Activated CD4-positive, alpha-beta T cell treated with anti-CD3 and anti-CD28 coated beads, Interleukin-2, amount 50 U/mL, for 24 hours (primary cell): ENCODE measurements at regions not wholly inside any gene's neighbourhood (a gene's known extent, or its start where the extent isn't known, plus 50 kb on each side); places are given as distances from the start of the nearest gene placed in this dataset.

Experiments
- DNase-seq, 2 donors: peaks; one replicate each; pipeline ENCODE4 v3.0.0-alpha.2; 2020; ENCODE audit warnings: low read depth in 1 of 2, low spot score in 1 of 2

DNA sequence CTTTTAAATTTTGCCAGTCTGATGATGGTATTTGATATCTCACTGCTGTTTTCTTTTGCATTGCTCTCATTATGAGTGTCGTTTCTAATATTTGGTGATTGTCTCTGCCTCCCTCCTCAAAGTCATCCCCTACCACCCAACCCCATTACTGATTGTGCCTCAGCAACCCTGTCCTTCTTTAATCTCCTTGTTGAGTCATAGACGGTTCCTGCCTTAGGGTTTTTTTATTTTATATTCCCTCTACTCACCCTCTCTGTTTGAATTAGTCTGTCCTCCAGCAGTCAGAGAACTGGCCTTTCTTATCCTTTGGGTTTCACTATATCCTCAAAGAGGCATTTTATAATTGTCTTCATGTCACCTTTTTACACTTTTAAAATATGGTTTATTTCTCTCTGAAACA is 409.3 kb upstream of the CPEB2 start:
- DNase-seq, result no peak

DNA sequence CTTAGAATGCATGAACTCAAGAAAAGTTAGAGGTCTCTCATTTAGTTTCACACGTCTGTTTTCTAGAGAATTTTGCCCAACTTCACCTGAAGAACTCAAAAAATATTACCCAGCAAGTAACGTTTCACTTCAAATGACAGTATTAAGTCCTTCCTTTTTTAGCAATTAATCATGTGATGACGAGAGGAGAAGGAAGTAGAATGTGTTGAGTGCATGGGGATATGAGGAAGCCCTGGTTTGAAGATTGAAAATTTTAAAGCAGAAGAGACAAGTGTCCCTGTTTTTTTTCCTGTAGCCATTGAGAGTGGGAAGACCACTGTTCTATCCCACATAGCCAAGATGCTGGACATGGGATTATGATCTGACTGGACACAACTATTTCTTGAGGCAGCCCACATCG is 406.3 kb upstream of the CPEB2 start:
- no peak for DNase-seq

DNA sequence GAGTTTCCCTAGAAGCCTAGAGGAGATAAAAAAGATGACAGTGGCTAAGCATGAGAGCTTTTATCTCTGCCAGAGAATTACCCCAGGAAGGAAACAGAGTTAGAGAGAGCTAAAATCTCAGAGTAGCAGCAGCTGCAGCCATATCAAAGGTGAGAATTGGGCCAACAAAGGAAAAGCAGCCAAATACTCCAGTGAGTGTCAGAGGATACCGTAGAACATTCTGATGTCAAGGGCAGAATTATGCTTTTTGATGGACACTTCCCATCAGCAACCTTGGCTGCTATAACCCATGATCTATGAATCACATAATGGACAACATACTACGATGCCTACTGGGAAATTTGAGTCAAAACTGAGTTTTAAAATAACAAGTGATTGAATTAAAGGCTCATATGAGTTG is 405.8 kb upstream of the CPEB2 start:
- DNase-seq, result no peak

DNA sequence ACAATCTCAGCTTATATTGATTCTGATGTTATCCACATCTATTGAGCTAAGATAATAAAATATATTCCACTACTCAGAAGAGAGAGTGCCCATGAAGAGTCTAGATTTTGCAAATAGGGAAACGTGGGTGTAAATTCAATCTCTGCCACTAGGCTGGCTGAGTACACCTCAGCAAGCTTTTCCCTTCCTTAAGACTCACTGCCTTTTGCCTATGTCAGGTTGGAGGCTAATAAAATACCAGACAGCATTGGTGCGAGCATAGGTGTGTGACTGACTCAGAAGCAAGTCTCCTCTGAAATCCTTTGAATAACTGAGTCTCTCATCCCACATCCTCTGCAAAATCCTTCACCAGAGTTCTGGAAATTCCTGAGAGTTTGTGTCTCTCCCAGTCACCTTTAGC is 405.4 kb upstream of the CPEB2 start:
- DNase-seq, result no peak

DNA sequence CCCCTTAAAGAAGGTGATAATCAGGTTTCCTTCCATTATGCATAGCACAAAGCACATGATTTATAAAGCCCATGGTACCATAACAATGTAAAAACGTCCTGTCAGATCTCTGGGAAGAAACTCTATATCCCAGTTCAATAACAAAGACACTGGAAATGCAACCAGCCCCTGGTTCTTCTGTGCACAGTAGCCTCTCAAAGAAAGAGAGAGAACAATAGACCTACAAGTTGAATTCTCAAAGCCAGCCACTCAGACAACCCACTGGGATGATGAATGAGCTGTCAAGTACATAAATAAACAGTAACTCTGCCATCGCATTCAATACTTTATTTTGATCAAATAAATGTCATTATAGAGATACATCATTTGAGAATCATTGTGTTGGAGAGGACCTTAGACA is 400.1 kb upstream of the CPEB2 start:
- no peak for DNase-seq

DNA sequence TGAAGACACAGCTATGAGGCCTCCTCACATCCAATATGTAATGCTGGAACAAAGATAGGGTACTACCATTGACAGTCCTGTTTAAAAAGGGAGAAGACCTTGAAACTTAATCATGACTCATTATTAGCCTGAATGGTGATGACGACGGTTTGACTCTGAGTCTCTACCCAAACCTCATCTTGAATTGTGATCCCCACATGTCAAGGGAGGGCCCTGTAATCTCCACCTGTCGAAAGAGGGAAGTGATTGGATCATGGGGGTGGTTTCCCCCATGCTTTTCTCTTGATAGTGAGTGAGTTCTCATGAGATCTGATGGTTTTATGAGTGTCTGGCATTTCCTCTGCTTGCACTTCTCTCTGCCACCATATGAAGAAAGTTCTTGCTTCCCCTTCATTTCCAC is 395.3 kb upstream of the CPEB2 start:
- DNase-seq, result no peak

DNA sequence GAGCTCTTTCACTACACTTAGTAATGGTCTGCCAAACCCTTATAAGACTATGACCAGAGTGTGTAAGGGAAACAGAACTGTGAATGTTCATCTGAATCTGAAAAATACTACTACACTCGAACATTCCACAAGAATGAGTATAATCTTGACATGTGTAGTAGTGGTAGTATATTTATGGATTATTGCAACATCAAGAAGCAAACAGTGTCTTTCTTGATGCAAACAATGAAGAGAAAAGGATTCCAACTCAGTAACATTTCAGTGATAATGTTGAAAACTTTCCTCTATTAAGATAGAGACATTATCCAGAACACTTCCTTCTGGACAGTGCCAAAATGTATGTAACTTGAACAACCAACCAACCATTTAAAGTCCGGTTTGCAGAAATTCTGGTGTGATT is 394.7 kb upstream of the CPEB2 start:
- no peak for DNase-seq

DNA sequence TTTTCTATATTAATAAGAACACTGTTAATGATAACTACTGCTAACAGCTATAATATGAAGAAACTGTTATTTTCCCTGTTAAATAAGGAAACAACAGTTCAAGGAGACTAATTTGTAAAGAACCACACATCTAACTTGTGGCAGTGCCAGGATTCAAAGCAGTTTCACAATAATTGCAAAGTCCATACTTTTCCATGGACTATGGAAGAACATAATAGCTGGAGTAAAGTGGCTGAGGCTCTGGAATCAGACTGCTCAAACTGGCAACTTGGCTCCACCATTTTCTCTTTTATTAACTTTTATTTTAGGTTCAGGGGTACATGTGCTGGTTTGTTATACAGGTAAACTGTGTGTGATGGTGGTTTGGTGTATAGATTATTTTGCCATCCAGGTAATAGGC is 393.7 kb upstream of the CPEB2 start:
- no peak for DNase-seq

DNA sequence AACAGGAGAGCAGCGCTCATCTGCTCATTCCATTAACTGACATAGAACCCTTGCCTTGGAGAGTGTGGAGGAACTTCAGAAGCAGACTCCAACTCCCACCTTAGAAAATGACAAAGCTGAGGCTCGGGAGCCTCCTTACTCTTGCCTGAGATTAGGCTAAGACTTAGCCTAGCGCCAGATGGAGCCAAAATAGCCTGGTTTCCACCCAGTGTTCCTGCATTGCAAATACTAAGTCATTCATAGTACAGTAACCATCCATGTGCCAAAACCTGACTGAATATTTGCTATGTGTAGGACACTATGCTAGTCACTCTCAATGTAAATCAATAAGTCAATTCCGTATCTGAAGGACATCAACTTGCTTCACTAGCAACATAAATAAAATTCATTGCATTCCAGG is 387.4 kb upstream of the CPEB2 start:
- no peak for DNase-seq

DNA sequence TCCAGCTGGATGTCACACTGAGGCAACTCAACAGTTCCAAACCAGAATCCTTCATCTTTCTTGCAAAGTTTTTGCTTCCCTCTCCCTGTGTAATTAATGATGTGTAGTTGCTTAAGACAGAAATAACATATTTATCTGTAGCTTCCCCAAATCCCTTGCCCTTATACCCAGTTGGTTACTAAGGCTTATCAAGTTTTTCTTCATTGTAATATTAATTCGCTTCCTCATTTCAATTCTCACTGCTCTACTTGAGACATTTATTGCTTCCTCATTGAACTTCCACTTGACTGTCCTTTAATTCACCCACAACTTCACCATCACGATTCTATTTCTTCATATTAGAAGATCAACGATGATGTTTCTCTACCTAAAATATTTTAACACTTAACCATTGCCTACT is 386.6 kb upstream of the CPEB2 start:
- DNase-seq, result no peak

DNA sequence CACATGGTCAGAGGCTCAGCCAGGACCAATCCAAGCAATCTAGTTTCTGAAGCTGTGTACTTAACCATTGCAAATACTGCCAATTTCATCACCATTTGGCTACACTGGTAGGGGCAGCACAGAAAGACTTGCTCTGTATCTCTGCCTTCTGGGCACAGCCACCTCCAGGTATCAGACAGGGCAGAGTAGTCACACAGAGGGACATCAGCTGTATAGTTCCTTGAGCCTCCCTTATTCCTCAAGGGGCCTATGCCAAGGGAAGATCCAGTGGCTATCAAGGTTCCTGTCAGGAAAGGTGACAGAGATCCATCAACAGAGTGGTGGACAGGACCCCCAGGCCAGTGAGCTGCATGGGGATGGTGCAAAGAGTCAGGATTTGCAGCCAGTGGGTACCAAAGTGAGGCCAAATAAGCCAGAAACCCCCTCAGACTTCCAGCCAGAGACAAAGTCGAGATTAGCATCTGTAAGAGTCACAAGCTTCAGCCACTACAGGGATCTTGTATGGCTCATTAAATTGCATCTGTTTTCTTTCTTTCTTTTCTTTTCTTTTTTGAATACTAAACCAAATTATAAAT is 381.6 kb upstream of the CPEB2 start:
- DNase-seq, result no peak

DNA sequence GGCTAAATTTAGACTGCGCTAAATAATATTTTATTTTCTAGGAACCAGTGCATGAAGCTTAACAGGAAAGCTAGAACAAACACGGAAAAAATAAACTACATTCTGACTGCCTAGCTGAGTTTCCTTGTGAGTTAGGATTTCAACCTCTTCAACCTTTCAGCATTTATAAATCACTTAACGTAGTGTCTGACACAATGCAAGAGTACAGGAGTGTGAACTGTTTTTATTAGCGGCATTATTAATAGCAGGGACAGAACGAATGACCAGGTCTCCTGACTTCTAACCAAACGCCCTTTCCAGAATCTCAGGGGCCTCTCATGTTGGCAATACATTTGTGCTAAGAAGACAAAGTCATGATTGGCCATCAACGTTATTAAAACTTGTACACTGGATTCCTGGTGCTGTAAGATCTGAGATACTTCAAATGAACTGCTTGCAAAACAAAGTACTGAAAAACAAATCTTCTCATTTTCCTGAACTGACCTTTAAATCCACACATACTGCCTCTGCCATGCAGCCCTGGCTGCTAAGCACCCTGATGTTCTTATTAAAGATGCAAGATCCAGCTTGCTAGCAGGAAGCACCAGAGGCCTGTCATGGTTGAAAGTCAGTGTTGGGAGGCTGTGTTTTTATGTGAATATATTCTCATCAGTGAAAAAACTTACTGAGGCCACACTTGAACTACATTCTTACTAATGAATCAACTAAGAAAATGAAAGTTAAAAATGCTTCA is 380.4 kb upstream of the CPEB2 start:
- no peak for DNase-seq

DNA sequence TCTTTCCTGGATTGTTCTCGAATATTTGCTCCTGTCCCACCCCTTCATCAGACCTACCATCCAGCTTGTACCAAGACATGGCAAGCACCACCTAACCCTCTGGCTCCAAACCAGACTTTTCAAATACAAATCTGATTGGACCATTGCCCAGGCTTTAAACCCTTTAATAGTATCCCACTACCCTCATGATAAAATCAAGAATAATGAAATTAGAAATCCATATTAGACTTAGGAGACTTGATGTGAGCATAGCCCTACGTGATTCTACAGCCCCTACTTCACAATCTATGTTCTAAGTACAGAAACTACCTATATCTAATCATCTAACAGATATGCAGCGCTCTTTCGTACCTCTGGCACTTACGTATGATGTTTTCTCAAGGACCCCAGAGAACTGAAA is 375.2 kb upstream of the CPEB2 start:
- DNase-seq, result no peak

DNA sequence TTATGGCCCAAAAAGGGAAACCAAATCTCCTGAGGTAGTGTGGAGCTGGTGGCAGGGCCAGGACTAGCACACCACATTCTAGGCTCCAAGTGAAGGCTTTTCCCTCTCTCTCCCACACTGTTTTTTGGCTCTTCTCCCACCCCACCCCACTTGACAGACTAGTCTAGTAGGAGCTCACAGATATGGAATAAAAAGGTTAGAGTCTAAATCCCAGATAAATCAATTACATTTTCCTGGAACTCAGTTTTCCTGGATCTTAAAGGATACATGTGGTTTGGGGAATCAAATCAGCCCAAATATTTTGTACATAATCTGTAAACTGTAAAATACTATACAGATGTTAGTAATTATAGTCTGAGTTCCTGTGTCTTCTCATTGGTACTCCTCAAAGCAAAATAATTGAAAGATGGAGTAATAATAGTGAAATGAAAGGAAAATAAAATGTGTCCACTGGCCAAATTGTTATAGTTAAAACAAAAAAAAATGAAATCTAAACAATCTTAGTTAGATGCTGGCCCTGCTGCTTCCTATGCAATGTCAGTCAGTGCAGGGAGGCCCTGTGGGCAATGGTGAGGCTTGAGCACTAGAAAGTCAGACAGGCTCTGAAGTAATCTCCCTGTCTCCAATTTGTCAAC is 370.4 kb upstream of the CPEB2 start:
- DNase-seq, result no peak

DNA sequence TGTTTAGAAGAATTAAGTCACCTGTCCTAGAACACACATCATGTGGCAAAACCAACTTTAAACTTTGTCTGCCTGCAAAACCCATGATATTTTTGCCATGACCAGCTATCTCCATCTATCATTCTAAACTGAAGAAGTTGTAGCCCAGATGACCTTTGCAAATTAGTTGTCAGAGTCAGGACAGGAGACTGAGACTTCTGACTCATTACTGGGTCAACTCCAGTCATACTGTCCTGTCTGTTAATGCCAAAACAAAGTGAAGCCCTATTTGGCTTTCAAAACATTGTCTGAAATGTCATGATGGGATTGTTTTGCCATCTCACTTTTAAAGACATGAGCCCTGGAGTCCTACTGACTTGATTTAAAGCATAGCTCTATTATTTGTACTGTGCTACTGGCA is 365.7 kb upstream of the CPEB2 start:
- DNase-seq, result no peak

DNA sequence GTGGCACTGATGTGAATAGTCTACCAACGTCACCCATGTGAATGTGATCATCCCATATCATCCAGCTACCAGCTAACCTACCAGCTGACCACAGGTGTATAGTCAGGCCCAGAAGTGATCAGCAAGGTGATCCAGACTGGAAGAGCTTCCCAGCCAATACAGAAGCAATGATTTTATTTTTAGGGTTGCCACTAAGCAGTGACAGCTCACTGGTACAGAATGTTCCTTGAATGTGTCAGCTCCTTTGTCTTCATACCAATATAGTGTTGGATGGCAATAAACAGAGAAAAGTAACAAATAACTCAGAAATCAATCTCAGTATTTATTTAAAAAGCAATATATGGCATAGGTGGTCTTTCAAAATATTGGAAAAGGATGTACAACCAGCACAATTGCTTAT is 361.8 kb upstream of the CPEB2 start:
- no peak for DNase-seq

DNA sequence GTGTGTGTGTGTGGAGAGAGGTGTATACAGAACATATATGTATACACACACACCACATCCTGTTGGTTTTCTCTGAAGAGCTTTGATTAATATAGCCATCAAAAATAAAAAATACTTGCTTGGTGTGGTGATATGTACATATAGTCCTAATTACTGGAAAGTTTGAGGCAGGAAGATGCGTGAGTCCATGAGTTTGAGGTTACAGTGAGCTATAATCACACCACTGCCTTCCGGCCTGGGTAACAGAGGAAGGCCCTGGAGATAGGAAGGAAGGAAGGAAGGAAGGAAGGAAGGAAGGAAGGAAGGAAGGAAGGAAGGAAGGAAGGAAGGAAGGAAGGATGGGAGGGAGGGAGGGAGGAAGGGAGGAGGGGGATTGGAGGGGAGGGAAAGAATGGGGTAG is 360.4 kb upstream of the CPEB2 start:
- DNase-seq, result no peak

DNA sequence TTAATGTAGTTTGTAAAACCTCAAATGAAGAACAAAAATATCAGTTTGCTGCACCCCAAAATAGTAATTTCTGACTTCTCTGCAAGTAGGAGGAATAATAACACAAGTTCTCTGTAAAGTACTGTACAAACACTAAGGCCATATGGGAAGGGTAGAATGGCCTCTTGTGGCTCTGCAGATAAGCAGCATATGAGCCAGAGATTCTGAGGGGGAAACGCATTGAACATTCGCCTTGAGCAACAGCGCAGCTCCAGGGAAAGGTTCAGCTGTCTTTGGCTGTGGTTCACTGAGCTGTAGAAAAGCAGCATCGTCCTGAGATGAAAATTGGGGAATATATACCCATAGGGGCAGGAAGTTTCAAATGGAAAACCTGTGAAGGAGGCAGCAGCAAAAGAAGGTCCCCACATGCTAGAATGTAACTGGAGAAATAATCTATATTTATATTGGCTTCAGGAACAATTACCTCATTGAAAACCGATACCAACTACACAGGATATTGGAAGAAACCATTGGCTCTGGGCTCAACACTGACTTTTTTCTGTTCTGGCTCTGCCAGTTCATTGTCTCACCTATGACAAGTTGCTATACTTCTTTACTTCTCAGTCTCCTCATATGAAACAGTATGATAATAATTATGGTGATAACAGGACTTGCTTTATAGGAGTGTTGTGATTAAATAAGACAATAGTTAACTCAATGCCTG is 357.6 kb upstream of the CPEB2 start:
- DNase-seq, result no peak

DNA sequence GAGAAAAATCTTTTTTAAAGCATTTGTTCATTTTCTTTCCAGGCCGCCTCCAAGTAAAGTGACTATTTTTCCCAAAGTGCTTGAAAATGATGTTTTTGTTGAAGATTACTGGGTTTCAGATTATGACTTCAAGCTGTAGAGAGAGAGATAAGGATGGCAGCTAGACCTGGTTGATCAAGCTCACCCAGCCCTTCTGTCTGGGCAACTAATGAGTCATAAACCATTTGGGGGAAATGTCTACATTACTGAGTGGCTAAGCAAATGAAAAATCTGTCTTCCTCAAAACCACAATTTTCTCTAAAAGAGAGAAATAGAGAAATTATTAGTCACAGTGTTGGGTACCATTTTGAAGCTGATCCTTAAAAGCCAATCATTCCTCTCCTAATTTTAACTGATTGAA is 355.4 kb upstream of the CPEB2 start:
- no peak for DNase-seq

DNA sequence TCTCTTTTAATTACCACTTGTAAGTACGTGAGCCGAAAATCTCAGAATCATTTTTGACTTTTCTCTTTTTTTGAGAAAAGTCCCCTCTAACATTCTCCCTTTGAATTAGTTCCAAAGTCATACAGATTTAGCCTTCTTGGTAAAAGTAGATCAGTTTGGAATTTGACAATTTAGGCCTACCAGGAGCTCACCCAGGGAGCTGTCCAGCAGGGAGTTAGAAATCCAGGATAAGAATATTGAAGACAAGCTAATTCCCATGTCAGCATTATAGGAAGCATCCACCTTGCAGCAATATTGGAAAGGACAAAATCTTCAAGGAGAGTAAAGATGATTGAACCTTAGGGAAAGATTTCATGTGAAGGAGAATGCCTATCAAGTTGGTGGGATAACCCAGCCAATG is 352.2 kb upstream of the CPEB2 start:
- DNase-seq, result no peak

DNA sequence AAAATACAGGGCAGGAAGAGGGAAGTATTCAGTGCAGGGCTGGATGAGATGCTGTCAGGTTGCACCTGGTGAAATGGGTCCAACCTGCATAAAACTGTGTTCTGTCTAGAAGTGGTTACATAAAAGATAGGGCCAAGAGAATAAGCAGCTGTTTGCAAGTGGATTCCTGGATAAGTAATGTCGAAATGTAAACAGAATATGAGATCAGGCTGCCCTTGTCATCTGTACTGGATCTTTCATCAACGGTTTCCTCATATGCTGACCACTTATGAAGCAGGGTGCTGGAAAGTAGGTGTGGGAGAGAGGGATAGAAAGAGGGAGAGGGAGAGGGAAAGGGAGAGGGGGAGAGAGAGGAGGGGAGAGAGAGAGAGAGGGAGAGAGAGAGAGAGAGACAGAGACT is 349.8 kb upstream of the CPEB2 start:
- no peak for DNase-seq

DNA sequence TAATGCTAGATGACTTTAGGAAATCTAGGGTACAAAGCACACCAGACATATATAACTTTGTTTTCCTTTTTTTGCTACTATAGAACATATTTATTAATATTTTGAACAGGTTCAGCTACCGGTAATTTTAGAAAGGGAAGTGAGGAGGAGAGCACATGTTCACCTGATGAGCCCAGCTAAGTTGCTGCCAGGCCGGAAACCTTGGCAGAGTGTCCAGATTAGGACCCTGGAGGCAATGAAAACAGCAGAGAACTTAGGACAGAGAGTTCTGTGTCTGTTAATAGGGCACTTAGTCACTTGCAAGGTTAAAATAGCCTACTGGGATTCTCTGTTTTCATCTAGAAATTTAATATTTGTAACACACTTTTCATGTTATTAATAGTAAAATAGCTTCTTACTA is 348.9 kb upstream of the CPEB2 start:
- DNase-seq, result no peak
